ENCODE measurements at regions not wholly inside any gene's neighbourhood (a gene's known extent, or its start where the extent isn't known, plus 50 kb on each side); places are given as distances from the start of the nearest gene placed in this dataset.
"Not testable (repeated sequence)": the region's sequence is repeated elsewhere in the genome, so short reads cannot be mapped to it uniquely, and the experiment has no call there.

GRCh38 chr2:184192649-184193048 lies 405.7 kb upstream of the ZNF804A start:
- no peak for ATAC-seq (ENCODE audit: low read depth)
- DNase-seq (ENCODE audit: low spot score): no peak
- H3K4me3 ChIP-seq (ENCODE audit: severe bottlenecking): no peak overlapping the region
- no peaks in the 10 kb centered on the region for H3K27me3 ChIP-seq (ENCODE audit: insufficient read depth, poor library complexity, severe bottlenecking)
- no peak overlapping the region for H3K27ac ChIP-seq (ENCODE audit: poor library complexity, severe bottlenecking)
- H3K4me1 ChIP-seq (ENCODE audit: insufficient read depth, poor library complexity, severe bottlenecking): no peaks in the 10 kb centered on the region
- TF ChIP-seq, protein P1, sequence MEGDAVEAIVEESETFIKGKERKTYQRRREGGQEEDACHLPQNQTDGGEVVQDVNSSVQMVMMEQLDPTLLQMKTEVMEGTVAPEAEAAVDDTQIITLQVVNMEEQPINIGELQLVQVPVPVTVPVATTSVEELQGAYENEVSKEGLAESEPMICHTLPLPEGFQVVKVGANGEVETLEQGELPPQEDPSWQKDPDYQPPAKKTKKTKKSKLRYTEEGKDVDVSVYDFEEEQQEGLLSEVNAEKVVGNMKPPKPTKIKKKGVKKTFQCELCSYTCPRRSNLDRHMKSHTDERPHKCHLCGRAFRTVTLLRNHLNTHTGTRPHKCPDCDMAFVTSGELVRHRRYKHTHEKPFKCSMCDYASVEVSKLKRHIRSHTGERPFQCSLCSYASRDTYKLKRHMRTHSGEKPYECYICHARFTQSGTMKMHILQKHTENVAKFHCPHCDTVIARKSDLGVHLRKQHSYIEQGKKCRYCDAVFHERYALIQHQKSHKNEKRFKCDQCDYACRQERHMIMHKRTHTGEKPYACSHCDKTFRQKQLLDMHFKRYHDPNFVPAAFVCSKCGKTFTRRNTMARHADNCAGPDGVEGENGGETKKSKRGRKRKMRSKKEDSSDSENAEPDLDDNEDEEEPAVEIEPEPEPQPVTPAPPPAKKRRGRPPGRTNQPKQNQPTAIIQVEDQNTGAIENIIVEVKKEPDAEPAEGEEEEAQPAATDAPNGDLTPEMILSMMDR (IDR thresholded peaks at IDR 0.05; ENCODE audit: poor library complexity, severe bottlenecking): no peak
- H3K9me3 ChIP-seq (ENCODE audit: severe bottlenecking): no peaks in the 10 kb centered on the region
- no peaks in the 10 kb centered on the region for H3K36me3 ChIP-seq (ENCODE audit: low read depth)

DNA sequence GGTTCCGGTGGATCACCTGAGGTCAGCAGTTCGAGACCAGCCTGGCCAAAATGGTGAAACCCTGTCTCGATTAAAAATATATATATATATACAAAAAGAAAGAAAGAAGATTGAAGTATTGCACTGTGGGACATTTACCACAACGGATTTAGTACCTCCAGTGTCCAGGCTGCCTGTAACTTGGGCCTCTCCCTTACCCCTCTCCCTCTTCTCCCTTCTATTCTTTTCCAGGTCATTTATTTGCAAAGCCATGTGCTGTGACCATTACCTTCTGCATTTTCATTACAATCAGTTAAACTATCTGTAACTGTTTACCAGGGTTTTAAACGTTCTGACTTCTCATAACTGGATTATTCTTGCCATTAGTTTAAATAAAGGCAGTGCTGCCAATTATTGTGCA lies 400.9 kb upstream of the ZNF804A start:
- ATAC-seq (ENCODE audit: low read depth) (no peak), DNase-seq (ENCODE audit: low spot score) (no peak)
- Histone ChIP-seq H3K9me3 (ENCODE audit: severe bottlenecking) (no peaks in the 10 kb centered on the region), H3K27ac (ENCODE audit: poor library complexity, severe bottlenecking) (no peak overlapping the region), H3K27me3 (ENCODE audit: insufficient read depth, poor library complexity, severe bottlenecking) (no peaks in the 10 kb centered on the region), H3K4me1 (ENCODE audit: insufficient read depth, poor library complexity, severe bottlenecking) (no peaks in the 10 kb centered on the region), H3K4me3 (ENCODE audit: severe bottlenecking) (no peak overlapping the region), H3K36me3 (ENCODE audit: low read depth) (no peaks in the 10 kb centered on the region)
- TF ChIP-seq, protein P1 (IDR thresholded peaks at IDR 0.05; ENCODE audit: poor library complexity, severe bottlenecking): no peak

DNA sequence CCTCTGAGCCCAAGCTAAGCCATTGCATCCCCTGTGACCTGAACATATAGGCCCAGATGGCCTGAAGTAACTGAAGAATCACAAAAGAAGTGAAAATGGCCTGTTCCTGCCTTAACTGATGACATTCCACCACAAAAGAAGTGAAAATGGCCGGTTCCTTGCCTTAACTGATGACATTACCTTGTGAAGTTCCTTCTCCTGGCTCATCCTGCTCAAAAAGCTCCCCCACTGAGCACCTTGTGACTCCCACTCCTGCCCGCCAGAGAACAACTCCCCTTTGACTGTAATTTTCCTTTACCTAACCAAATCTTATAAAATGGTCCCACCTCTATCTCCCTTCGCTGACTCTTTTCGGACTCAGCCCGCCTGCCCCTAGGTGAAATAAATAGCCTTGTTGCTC lies 399.5 kb upstream of the ZNF804A start:
- H3K36me3 ChIP-seq (ENCODE audit: low read depth); H3K27me3 ChIP-seq (ENCODE audit: insufficient read depth, poor library complexity, severe bottlenecking); H3K27ac ChIP-seq (ENCODE audit: poor library complexity, severe bottlenecking); H3K4me3 ChIP-seq (ENCODE audit: severe bottlenecking); H3K4me1 ChIP-seq (ENCODE audit: insufficient read depth, poor library complexity, severe bottlenecking); H3K9me3 ChIP-seq (ENCODE audit: severe bottlenecking); ATAC-seq (ENCODE audit: low read depth); DNase-seq (ENCODE audit: low spot score): not testable (repeated sequence)

GRCh38 chr2:184199274-184199673 lies 399.1 kb upstream of the ZNF804A start:
- H3K27ac ChIP-seq (ENCODE audit: poor library complexity, severe bottlenecking): no peak overlapping the region
- no peaks in the 10 kb centered on the region for H3K36me3 ChIP-seq (ENCODE audit: low read depth)
- TF ChIP-seq, protein P1 (IDR thresholded peaks at IDR 0.05; ENCODE audit: poor library complexity, severe bottlenecking): no peak
- no peak overlapping the region for H3K4me3 ChIP-seq (ENCODE audit: severe bottlenecking)
- ATAC-seq (ENCODE audit: low read depth) (no peak), DNase-seq (ENCODE audit: low spot score) (no peak)
- no peaks in the 10 kb centered on the region for H3K9me3 ChIP-seq (ENCODE audit: severe bottlenecking)
- H3K27me3 ChIP-seq (ENCODE audit: insufficient read depth, poor library complexity, severe bottlenecking): no peaks in the 10 kb centered on the region
- H3K4me1 ChIP-seq (ENCODE audit: insufficient read depth, poor library complexity, severe bottlenecking): no peaks in the 10 kb centered on the region

DNA sequence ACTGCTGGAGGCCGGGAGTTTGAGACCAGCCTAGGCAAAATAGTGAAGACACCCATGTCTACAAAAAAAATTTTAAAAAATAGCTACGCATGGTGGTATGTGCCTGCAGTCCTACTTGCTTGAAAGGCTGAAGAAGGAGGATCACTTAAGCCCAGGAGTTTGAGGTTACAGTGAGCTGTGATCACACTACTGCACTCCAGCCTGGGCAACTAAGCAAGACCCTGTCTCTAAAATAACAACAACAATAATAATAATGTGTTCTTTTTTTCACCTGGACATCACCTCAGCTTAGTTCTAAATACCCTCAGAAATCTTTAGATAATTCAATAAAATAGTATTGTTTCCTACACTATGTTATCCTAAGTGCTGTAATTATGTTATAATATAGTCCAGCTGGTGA lies 397.1 kb upstream of the ZNF804A start:
- Histone ChIP-seq H3K9me3 (ENCODE audit: severe bottlenecking) (no peaks in the 10 kb centered on the region), H3K27ac (ENCODE audit: poor library complexity, severe bottlenecking) (no peak overlapping the region), H3K27me3 (ENCODE audit: insufficient read depth, poor library complexity, severe bottlenecking) (no peaks in the 10 kb centered on the region), H3K36me3 (ENCODE audit: low read depth) (no peaks in the 10 kb centered on the region), H3K4me3 (ENCODE audit: severe bottlenecking) (no peak overlapping the region), H3K4me1 (ENCODE audit: insufficient read depth, poor library complexity, severe bottlenecking) (no peaks in the 10 kb centered on the region)
- TF ChIP-seq, protein P1 (IDR thresholded peaks at IDR 0.05; ENCODE audit: poor library complexity, severe bottlenecking): no peak
- DNase-seq (ENCODE audit: low spot score) (no peak), ATAC-seq (ENCODE audit: low read depth) (no peak)
